H9 (cell line): ENCODE measurements at regions not wholly inside any gene's neighbourhood (a gene's known extent, or its start where the extent isn't known, plus 50 kb on each side); places are given as distances from the start of the nearest gene placed in this dataset.

ENCODE experiments used
- DNase-seq: peaks from one replicate; pipeline ENCODE4 v3.0.0-alpha.2; 2017
- H2AFZ ChIP-seq: one replicate; pipeline ENCODE4 v1.6.1; 2013; ENCODE audit warnings: mild to moderate bottlenecking, low read length, control low read depth, moderate library complexity
- H2AK5ac ChIP-seq: 2 replicates; pipeline ENCODE4 v1.6.1; 2013; ENCODE audit warnings: low read length, control low read depth, mixed read lengths; ENCODE audit not compliant: insufficient read length
- H2BK120ac ChIP-seq: one replicate; pipeline ENCODE4 v1.6.1; 2013; ENCODE audit warnings: low read depth, mild to moderate bottlenecking, low read length, control low read depth, inconsistent platforms; ENCODE audit not compliant: poor library complexity, severe bottlenecking
- H2BK12ac ChIP-seq: 2 replicates; pipeline ENCODE4 v1.6.1; 2013; ENCODE audit warnings: low read length, control low read depth, mixed read lengths, low read depth; ENCODE audit not compliant: insufficient read length
- H2BK15ac ChIP-seq: 2 replicates; pipeline ENCODE4 v1.6.1; 2013; ENCODE audit warnings: low read depth, low read length, control low read depth
- H2BK20ac ChIP-seq: one replicate; pipeline ENCODE4 v1.6.1; 2013; ENCODE audit warnings: low read depth, mild to moderate bottlenecking, low read length, control low read depth, inconsistent platforms; ENCODE audit not compliant: poor library complexity, severe bottlenecking
- H2BK5ac ChIP-seq: 2 replicates; pipeline ENCODE4 v1.6.1; 2013; ENCODE audit warnings: low read length, control low read depth, mixed read lengths; ENCODE audit not compliant: insufficient read length
- H3K14ac ChIP-seq: 2 replicates; pipeline ENCODE4 v1.6.1; 2013; ENCODE audit warnings: low read length, control low read depth; ENCODE audit not compliant: insufficient read depth
- H3K18ac ChIP-seq: 2 replicates; pipeline ENCODE4 v1.6.1; 2013; ENCODE audit warnings: low read depth, mild to moderate bottlenecking, mixed read lengths, low read length, control low read depth; ENCODE audit not compliant: insufficient read length
- H3K23ac ChIP-seq: 2 replicates; pipeline ENCODE4 v1.6.1; 2013; ENCODE audit warnings: low read length, control low read depth, mixed read lengths, low read depth; ENCODE audit not compliant: insufficient read length
- H3K23me2 ChIP-seq: 2 replicates; pipeline ENCODE4 v1.6.1; 2013; ENCODE audit warnings: low read depth, mild to moderate bottlenecking, mixed read lengths, low read length, control low read depth; ENCODE audit not compliant: insufficient read length, poor library complexity, severe bottlenecking
- H3K27ac ChIP-seq: 2 replicates; pipeline ENCODE4 v1.5.1; 2013; ENCODE audit warnings: low read length, control low read depth, mixed read lengths, low read depth; ENCODE audit not compliant: insufficient read length
- H3K27me3 ChIP-seq: 2 replicates; pipeline ENCODE4 v1.6.1; 2013; ENCODE audit warnings: low read length, control low read depth, inconsistent platforms; ENCODE audit not compliant: insufficient read depth
- H3K4ac ChIP-seq: 2 replicates; pipeline ENCODE4 v1.6.1; 2013; ENCODE audit warnings: low read depth, mild to moderate bottlenecking, control low read depth, inconsistent platforms, low read length, moderate library complexity
- H3K4me1 ChIP-seq: 2 replicates; pipeline ENCODE4 v1.6.1; 2013; ENCODE audit warnings: low read length, control low read depth, inconsistent platforms; ENCODE audit not compliant: insufficient read depth
- H3K4me2 ChIP-seq: 2 replicates; pipeline ENCODE4 v1.6.1; 2013; ENCODE audit warnings: low read length, control low read depth, mixed read lengths; ENCODE audit not compliant: insufficient read length, insufficient read depth
- H3K56ac ChIP-seq: 2 replicates; pipeline ENCODE4 v1.6.1; 2013; ENCODE audit warnings: low read depth, mild to moderate bottlenecking, mixed read lengths, low read length, control low read depth; ENCODE audit not compliant: insufficient read length
- H3K79me1 ChIP-seq: 2 replicates; pipeline ENCODE4 v1.6.1; 2013; ENCODE audit warnings: low read depth, mild to moderate bottlenecking, moderate library complexity, low read length, control low read depth, inconsistent platforms; ENCODE audit not compliant: insufficient read depth, poor library complexity, severe bottlenecking
- H3K79me2 ChIP-seq: 2 replicates; pipeline ENCODE4 v1.6.1; 2013; ENCODE audit warnings: low read length, control low read depth, inconsistent platforms; ENCODE audit not compliant: insufficient read depth
- H3K9ac ChIP-seq: 2 replicates; pipeline ENCODE4 v1.6.1; 2013; ENCODE audit warnings: low read length, control low read depth, mixed read lengths; ENCODE audit not compliant: insufficient read length; ENCODE audit errors: extremely low read depth
- H3K9me3 ChIP-seq: one replicate; pipeline ENCODE4 v1.6.1; 2013; ENCODE audit warnings: low read depth, low read length, inconsistent platforms; ENCODE audit not compliant: control insufficient read depth
- H3T11ph ChIP-seq: one replicate; pipeline ENCODE4 v1.6.1; 2013; ENCODE audit warnings: mild to moderate bottlenecking, low read length, control low read depth, inconsistent platforms
- H4K20me1 ChIP-seq: one replicate; pipeline ENCODE4 v1.6.1; 2013; ENCODE audit not compliant: control insufficient read depth, insufficient read length, insufficient read depth
- H4K5ac ChIP-seq: 2 replicates; pipeline ENCODE4 v1.6.1; 2013; ENCODE audit warnings: low read depth, mild to moderate bottlenecking, mixed read lengths, low read length, control low read depth; ENCODE audit not compliant: insufficient read length
- H4K8ac ChIP-seq: replicated peaks from 2 replicates; pipeline ENCODE4 v1.6.1; 2013; ENCODE audit warnings: low read length, control low read depth, mixed read lengths, low read depth; ENCODE audit not compliant: insufficient read length
- H4K91ac ChIP-seq: 2 replicates; pipeline ENCODE4 v1.6.1; 2013; ENCODE audit warnings: low read depth, mild to moderate bottlenecking, moderate library complexity, mixed read lengths, low read length, control low read depth; ENCODE audit not compliant: insufficient read length
- H3K27ac Mint-ChIP-seq, 3 experiments: 2 replicates in 2 of 3; 3 replicates in 1 of 3; pipeline ENCODE4 v1.8.0; 2020 to 2021; ENCODE audit warnings: mixed read lengths in 3 of 3, mild to moderate bottlenecking in 1 of 3, moderate library complexity in 1 of 3
- H3K27me3 Mint-ChIP-seq: 2 replicates; pipeline ENCODE4 v1.8.0; 2021; ENCODE audit warnings: low read depth, mild to moderate bottlenecking, moderate library complexity, mixed read lengths
- H3K36me3 Mint-ChIP-seq, 3 experiments: 2 replicates in 2 of 3; 3 replicates in 1 of 3; pipeline ENCODE4 v1.8.0; 2020 to 2021; ENCODE audit warnings: low read depth in 3 of 3, mixed read lengths in 3 of 3; ENCODE audit not compliant: insufficient read depth in 1 of 3
- H3K4me1 Mint-ChIP-seq, 2 experiments: 2 replicates each; pipeline ENCODE4 v1.8.0; 2020; ENCODE audit warnings: mixed read lengths in 2 of 2
- H3K4me3 Mint-ChIP-seq, 2 experiments: 2 replicates in 1 of 2; 3 replicates in 1 of 2; pipeline ENCODE4 v1.8.0; 2020 to 2021; ENCODE audit warnings: mild to moderate bottlenecking in 2 of 2, mixed read lengths in 2 of 2, moderate library complexity in 1 of 2
- H3K9me3 Mint-ChIP-seq, 2 experiments: 2 replicates in 1 of 2; 3 replicates in 1 of 2; pipeline ENCODE4 v1.8.0; 2020; ENCODE audit warnings: mild to moderate bottlenecking in 2 of 2, mixed read lengths in 2 of 2, moderate library complexity in 1 of 2
- WGBS: extraction: QIAGEN DNeasy Blood & Tissue Kit; methylation state at CpG from one replicate; pipeline ENCODE4 v1.1.7; 2013; ENCODE audit warnings: missing lambda C conversion rate, low lambda C conversion rate, mixed read lengths; ENCODE audit not compliant: insufficient read length; ENCODE audit errors: extremely low coverage; 5-methylcytosine and 5-hydroxymethylcytosine counted together
- TF ChIP-seq, protein P1 (sequence below): fragments of 200-600 bp; sonication (generic); conservative IDR thresholded peaks from 3 replicates; pipeline ENCODE4 v1.8.0; 2021; ENCODE audit warnings: antibody characterized with exemption, mild to moderate bottlenecking

DNA sequence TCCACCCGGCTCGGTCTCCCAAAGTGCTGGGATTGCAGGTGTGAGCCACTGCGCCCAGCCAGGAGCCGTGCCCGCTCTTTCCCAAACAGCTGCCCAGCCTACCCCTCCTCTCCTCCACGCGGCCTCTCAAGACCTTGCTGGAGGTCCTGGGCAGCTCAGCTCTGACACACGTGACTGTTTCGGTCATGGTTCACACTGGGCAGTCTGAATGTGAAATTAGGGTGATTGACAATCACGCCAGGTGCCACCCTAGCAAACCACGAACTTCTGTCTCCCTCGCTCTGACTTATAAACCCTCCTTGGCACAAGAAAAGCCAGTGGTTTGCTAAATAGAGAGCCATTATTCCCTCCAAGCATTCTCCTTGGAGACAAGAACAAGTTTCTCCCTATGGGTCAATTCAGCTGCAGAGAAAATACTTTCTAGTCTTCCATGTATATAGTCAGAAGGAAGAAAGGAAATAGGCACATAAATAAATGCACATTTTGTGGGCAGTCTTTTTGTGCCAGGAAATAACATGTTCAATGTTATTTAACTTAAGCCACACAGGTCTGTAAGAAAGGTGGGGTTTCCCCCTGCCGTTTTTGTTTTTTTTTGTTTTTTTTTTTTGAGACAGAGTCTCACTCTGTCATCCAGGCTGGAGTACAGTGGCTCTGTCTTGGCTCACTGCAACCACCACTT is 121.9 kb upstream of the MEF2A start:
- H3K9me3 Mint-ChIP-seq = no peaks in the 10 kb centered on the region
- Histone ChIP-seq H3K27me3 (no peaks in the 10 kb centered on the region), H3K23me2 (no peaks in the 10 kb centered on the region), H2BK5ac (no peak overlapping the region), H2BK120ac (no peak overlapping the region), H3K4me2 (no peak overlapping the region), H3K56ac (no peak overlapping the region), H4K20me1 (no peaks in the 10 kb centered on the region), H4K5ac (no peak overlapping the region), H2BK20ac (no peak overlapping the region), H3K27ac (no peak overlapping the region), H3K9ac (no peak overlapping the region), H3K23ac (no peak overlapping the region), H2AK5ac (no peak overlapping the region), H2BK12ac (no peak overlapping the region), H4K8ac (no peak overlapping the region), H3K79me1 (no peaks in the 10 kb centered on the region), H3K18ac (no peak overlapping the region), H3K14ac (no peak overlapping the region), H2BK15ac (no peak overlapping the region), H3K9me3 (no peaks in the 10 kb centered on the region), H3K4ac (no peak overlapping the region), H3K79me2 (no peaks in the 10 kb centered on the region), H3T11ph (no peak overlapping the region), H4K91ac (no peak overlapping the region), H3K4me1 (no peaks in the 10 kb centered on the region), H2AFZ (no peak overlapping the region)
- peaks cover 7% of the 10 kb centered on the region for H3K27me3 Mint-ChIP-seq
- no peaks in the 10 kb centered on the region; a peak in 1 of 7 replicates for H3K36me3 Mint-ChIP-seq
- TF ChIP-seq, protein P1, sequence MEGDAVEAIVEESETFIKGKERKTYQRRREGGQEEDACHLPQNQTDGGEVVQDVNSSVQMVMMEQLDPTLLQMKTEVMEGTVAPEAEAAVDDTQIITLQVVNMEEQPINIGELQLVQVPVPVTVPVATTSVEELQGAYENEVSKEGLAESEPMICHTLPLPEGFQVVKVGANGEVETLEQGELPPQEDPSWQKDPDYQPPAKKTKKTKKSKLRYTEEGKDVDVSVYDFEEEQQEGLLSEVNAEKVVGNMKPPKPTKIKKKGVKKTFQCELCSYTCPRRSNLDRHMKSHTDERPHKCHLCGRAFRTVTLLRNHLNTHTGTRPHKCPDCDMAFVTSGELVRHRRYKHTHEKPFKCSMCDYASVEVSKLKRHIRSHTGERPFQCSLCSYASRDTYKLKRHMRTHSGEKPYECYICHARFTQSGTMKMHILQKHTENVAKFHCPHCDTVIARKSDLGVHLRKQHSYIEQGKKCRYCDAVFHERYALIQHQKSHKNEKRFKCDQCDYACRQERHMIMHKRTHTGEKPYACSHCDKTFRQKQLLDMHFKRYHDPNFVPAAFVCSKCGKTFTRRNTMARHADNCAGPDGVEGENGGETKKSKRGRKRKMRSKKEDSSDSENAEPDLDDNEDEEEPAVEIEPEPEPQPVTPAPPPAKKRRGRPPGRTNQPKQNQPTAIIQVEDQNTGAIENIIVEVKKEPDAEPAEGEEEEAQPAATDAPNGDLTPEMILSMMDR = no peak
- peaks cover 19 to 26% of the 10 kb centered on the region in 2 experiments for H3K4me1 Mint-ChIP-seq
- no CpG with 5 or more reads among the region's 13 CpGs for WGBS
- peak overlapping the region in 1 of 3 experiments; percentile 87; a peak in 2 of 7 replicates for H3K27ac Mint-ChIP-seq
- H3K4me3 Mint-ChIP-seq = no peak overlapping the region
- DNase-seq = no peak
